HepG2 (cell line): ENCODE measurements at regions not wholly inside any gene's neighbourhood (a gene's known extent, or its start where the extent isn't known, plus 50 kb on each side); places are given as distances from the start of the nearest gene placed in this dataset.

Source experiments
- ATAC-seq: fragments of 200-7000 bp; cut with Tn5 transposase; 3 replicates; pipeline ENCODE4 v1.9.1; 2020; ENCODE audit warnings: mild to moderate bottlenecking, moderate library complexity
- BruUV-seq: library from RNA; stranded (reverse); fragments of 400-500 nt; replicated peaks from 2 replicates; lab custom pipeline; 2021; lab: Mats Ljungman, UMichigan
- CTCF ChIA-PET: fragments of 300-600 bp; formaldehyde crosslinking; extraction: SDS; loops from one replicate; lab custom pipeline; 2021; ENCODE audit warnings: low total read pairs, inconsistent platforms, low intra/inter-chr PET ratio; lab: Yijun Ruan, JAX
- POLR2A ChIA-PET: fragments of 350-600 bp; sonication (Branson Sonifier 250); formaldehyde crosslinking; loops from one replicate; lab custom pipeline; 2020; ENCODE audit warnings: antibody characterized with exemption, inconsistent platforms; lab: Yijun Ruan, JAX
- DNase-seq: peaks from one replicate; pipeline ENCODE4 v3.0.0-alpha.2; 2015; ENCODE audit warnings: low spot score
- FAIRE-seq: peaks from 3 replicates; lab custom pipeline; 2011; peaks lifted over from hg19 to GRCh38; lab: Jason Lieb, UNC
- H2AFZ ChIP-seq: one replicate; pipeline ENCODE4 v1.6.1; 2011; ENCODE audit warnings: low read length, inconsistent platforms
- H3K27ac ChIP-seq: fragments of 300-600 bp; 3 replicates; pipeline ENCODE4 v1.8.0; 2011; ENCODE audit warnings: mixed run types, mild to moderate bottlenecking, mixed read lengths, low read length, inconsistent platforms; ENCODE audit not compliant: insufficient read depth; ENCODE audit errors: extremely low read length
- H3K27me3 ChIP-seq, 2 experiments: fragments of 200-600 bp in 1 of 2; 2 replicates in 1 of 2; 3 replicates in 1 of 2; pipeline versions ENCODE4 v1.6.0 to v1.8.0; 2011; ENCODE audit warnings: low read length in 2 of 2, mild to moderate bottlenecking in 2 of 2, moderate library complexity in 2 of 2, inconsistent platforms in 1 of 2; ENCODE audit not compliant: insufficient read depth in 2 of 2, control insufficient read depth in 1 of 2
- H3K36me3 ChIP-seq, 2 experiments: fragments of 200-600 bp in 1 of 2; replicated peaks in 1 of 2; 2 replicates in 1 of 2; 3 replicates in 1 of 2; pipeline versions ENCODE4 v1.5.1 to v1.8.0; 2011; ENCODE audit warnings: low read length in 2 of 2, inconsistent platforms in 1 of 2; ENCODE audit not compliant: insufficient read depth in 2 of 2, control insufficient read depth in 1 of 2
- H3K4me1 ChIP-seq: 2 replicates; pipeline ENCODE4 v1.5.1; 2012; ENCODE audit warnings: low read length, inconsistent platforms; ENCODE audit not compliant: insufficient read depth
- H3K4me2 ChIP-seq: 2 replicates; pipeline ENCODE4 v1.6.0; 2011; ENCODE audit warnings: low read depth, low read length, inconsistent platforms
- H3K4me3 ChIP-seq, 3 experiments: fragments of 200-600 bp in 1 of 3; sonication (generic), shearing (Covaris generic) in 1 of 3; replicated peaks in 1 of 3; 2 replicates each; pipeline ENCODE4 v1.5.1; 2011 to 2016; ENCODE audit warnings: low read length in 3 of 3, inconsistent platforms in 2 of 3, low read depth in 2 of 3, mild to moderate bottlenecking in 2 of 3, control low read depth in 1 of 3, mixed read lengths in 1 of 3; ENCODE audit not compliant: insufficient read depth in 1 of 3
- H3K79me2 ChIP-seq: one replicate; pipeline ENCODE4 v1.6.1; 2011; ENCODE audit warnings: low read length, inconsistent platforms; ENCODE audit not compliant: insufficient read depth
- H3K9ac ChIP-seq: 2 replicates; pipeline ENCODE4 v1.6.0; 2011; ENCODE audit warnings: mild to moderate bottlenecking, low read depth, low read length, inconsistent platforms; ENCODE audit not compliant: insufficient read depth
- H3K9me3 ChIP-seq: 2 replicates; pipeline ENCODE4 v1.5.1; 2012; ENCODE audit warnings: mild to moderate bottlenecking, low read length
- H4K20me1 ChIP-seq: 2 replicates; pipeline ENCODE4 v1.6.0; 2011; ENCODE audit warnings: inconsistent platforms, mild to moderate bottlenecking, low read length, moderate library complexity; ENCODE audit not compliant: insufficient read depth
- BCL3 ChIP-seq: sonication (generic); formaldehyde crosslinking; IDR thresholded peaks from 2 replicates; pipeline ENCODE4 v1.5.1; 2020; ENCODE audit warnings: mild to moderate bottlenecking, missing genetic modification reagents, moderate library complexity
- CENPBD1 ChIP-seq: sonication (generic); formaldehyde crosslinking; IDR thresholded peaks from 2 replicates; pipeline ENCODE4 v1.8.0; 2022; ENCODE audit warnings: missing genetic modification reagents, low read depth, mild to moderate bottlenecking, borderline replicate concordance
- GLI4 ChIP-seq: sonication (generic); formaldehyde crosslinking; IDR thresholded peaks from 2 replicates; pipeline ENCODE4 v1.5.1; 2020; ENCODE audit warnings: missing genetic modification reagents, mild to moderate bottlenecking, moderate library complexity, borderline replicate concordance
- MATR3 ChIP-seq: sonication (generic); formaldehyde crosslinking; IDR thresholded peaks from 2 replicates; pipeline ENCODE4 v1.4.0; 2020; ENCODE audit warnings: missing genetic modification reagents
- MAX ChIP-seq: IDR thresholded peaks from 2 replicates; pipeline ENCODE4 v1.6.1; 2012; ENCODE audit warnings: inconsistent platforms
- NRL ChIP-seq: sonication (generic); formaldehyde crosslinking; IDR thresholded peaks from 2 replicates; pipeline ENCODE4 v1.5.0; 2020; ENCODE audit warnings: missing genetic modification reagents, mild to moderate bottlenecking, moderate library complexity, borderline replicate concordance
- RNF2 ChIP-seq: fragments of 450-650 bp; conservative IDR thresholded peaks from 2 replicates; pipeline ENCODE4 v1.6.1; 2016; ENCODE audit warnings: low read depth
- SETDB1 ChIP-seq: sonication (generic); formaldehyde crosslinking; IDR thresholded peaks from 2 replicates; pipeline ENCODE4 v1.5.1; 2020; ENCODE audit warnings: missing genetic modification reagents, mild to moderate bottlenecking, borderline replicate concordance
- SP1 ChIP-seq, 2 experiments: fragments of 450-650 bp in 1 of 2; sonication (generic) in 1 of 2; formaldehyde crosslinking in 1 of 2; IDR thresholded peaks; 2 replicates each; pipeline versions ENCODE4 v1.4.0 to v1.6.1; 2016 to 2020; ENCODE audit warnings: missing genetic modification reagents in 1 of 2
- TRIM22 ChIP-seq: fragments of 450-650 bp; IDR thresholded peaks from 2 replicates; pipeline ENCODE4 v1.6.1; 2017
- ZBTB7A ChIP-seq: sonication (generic); formaldehyde crosslinking; IDR thresholded peaks from 2 replicates; pipeline ENCODE4 v1.8.0; 2022; ENCODE audit warnings: mild to moderate bottlenecking, missing genetic modification reagents
- ZNF138 ChIP-seq: sonication (generic); formaldehyde crosslinking; IDR thresholded peaks from 2 replicates; pipeline ENCODE4 v1.5.0; 2020; ENCODE audit warnings: mild to moderate bottlenecking, low read depth, missing genetic modification reagents
- ZNF274 ChIP-seq: sonication (generic); formaldehyde crosslinking; IDR thresholded peaks from 2 replicates; pipeline ENCODE4 v1.5.1; 2020; ENCODE audit warnings: mild to moderate bottlenecking, missing genetic modification reagents
- ZNF749 ChIP-seq: sonication (generic); formaldehyde crosslinking; IDR thresholded peaks from 2 replicates; pipeline ENCODE4 v1.8.0; 2022; ENCODE audit warnings: mild to moderate bottlenecking, missing genetic modification reagents, moderate library complexity, borderline replicate concordance
- WGBS: methylation state at CpG from one replicate; pipeline ENCODE4 v1.1.6; 2017; ENCODE audit warnings: low lambda C conversion rate; 5-methylcytosine and 5-hydroxymethylcytosine counted together
- in situ Hi-C: cut with HindIII; loops from 2 replicates; pipeline ENCODE4 v1.10.0; 2017; ENCODE audit warnings: low pct_unique_long_range_greater_than_20kb; ENCODE audit not compliant: extremely low pct_ligation_motif_present
- intact Hi-C: fragments of 100-400 bp; cut with micrococcal nuclease; formaldehyde crosslinking; loops from one replicate; pipeline ENCODE4 v1.10.0; 2022; ENCODE audit not compliant: unreplicated experiment
- TF ChIP-seq, protein P1 (sequence below): sonication (generic); formaldehyde crosslinking; IDR thresholded peaks from 2 replicates; pipeline ENCODE4 v1.4.0; 2020; ENCODE audit warnings: mild to moderate bottlenecking, missing genetic modification reagents, borderline replicate concordance

DNA sequence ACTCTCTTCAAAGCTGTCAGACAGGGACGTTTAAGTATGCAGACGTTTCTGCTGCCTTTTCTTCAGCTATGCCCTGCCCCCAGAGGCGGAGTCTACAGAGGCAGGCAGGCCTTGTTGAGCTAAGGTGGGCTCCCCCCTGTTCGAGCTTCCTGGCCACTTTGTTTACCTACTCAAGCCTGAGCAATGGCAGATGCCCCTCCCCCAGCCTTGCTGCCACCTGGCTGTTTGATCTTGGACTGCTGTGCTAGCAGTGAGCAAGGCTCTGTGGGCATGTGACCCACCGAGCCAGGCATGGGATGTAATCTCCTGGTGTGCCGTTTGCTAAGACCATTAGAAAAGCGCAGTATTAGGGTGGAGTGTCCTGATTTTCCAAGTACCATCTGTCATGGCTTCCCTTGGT, 900.4 kb upstream of the MDGA2 start:
- POLR2A ChIA-PET: no interaction called here
- H3K79me2 ChIP-seq: no peaks in the 10 kb centered on the region
- H4K20me1 ChIP-seq: no peaks in the 10 kb centered on the region
- no peaks in the 10 kb centered on the region for H3K36me3 ChIP-seq
- DNase-seq: no peak
- H2AFZ ChIP-seq: no peak overlapping the region
- in situ Hi-C loops: no loop called here
- no peak for TF ChIP-seq BCL3 (CRISPR knock-in tag)
- no peak for TF ChIP-seq SP1 (IDR thresholded peaks at IDR 0.05)
- no peak for TF ChIP-seq SP1 (CRISPR knock-in tag; IDR thresholded peaks at IDR 0.05)
- TF ChIP-seq GLI4 (CRISPR knock-in tag): no peak
- ATAC-seq: no peak
- CTCF ChIA-PET: no interaction called here
- H3K4me3 ChIP-seq: no peak overlapping the region
- H3K4me1 ChIP-seq: no peaks in the 10 kb centered on the region
- peaks cover 35% of the 10 kb centered on the region for H3K9me3 ChIP-seq
- intact Hi-C loops: no loop called here
- no peak overlapping the region for H3K4me2 ChIP-seq
- no peak overlapping the region for H3K27ac ChIP-seq
- H3K27me3 ChIP-seq: no peaks in the 10 kb centered on the region
- WGBS: 0% methylated on average over 3 of the region's 7 CpGs
- H3K9ac ChIP-seq: no peak overlapping the region
- no TSS peak for BruUV-seq
- no peak for FAIRE-seq

DNA sequence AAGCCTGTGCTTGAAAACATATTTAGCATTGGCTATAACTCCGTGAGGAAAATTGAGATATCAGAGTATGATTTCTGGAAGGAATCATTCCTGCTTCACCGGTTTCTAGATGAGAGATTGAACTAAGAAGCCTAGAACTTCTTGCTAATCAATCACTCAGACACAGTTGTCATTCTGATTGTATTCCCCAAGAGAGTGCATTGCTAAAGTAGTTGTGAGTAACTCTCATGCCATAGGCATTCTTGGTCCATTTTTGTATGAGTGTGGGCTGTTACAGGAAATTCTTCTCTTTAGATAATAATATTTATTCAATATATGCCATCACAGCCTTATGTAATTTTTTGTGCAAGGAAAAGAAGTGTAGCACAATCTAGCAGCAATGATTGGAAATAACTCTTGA, 893.3 kb upstream of the MDGA2 start:
- H2AFZ ChIP-seq: no peak overlapping the region
- no peak for DNase-seq
- intact Hi-C loops (no loop called here), in situ Hi-C loops (no loop called here)
- H4K20me1 ChIP-seq: no peaks in the 10 kb centered on the region
- H3K4me1 ChIP-seq: no peaks in the 10 kb centered on the region
- no peaks in the 10 kb centered on the region for H3K27me3 ChIP-seq
- H3K4me2 ChIP-seq: no peak overlapping the region
- H3K36me3 ChIP-seq: no peaks in the 10 kb centered on the region
- CTCF ChIA-PET: no interaction called here
- H3K9ac ChIP-seq: no peak overlapping the region
- BruUV-seq: no TSS peak
- POLR2A ChIA-PET: no interaction called here
- no peak overlapping the region for H3K27ac ChIP-seq
- H3K4me3 ChIP-seq: no peak overlapping the region
- WGBS: 5% methylated on average over 2 of the region's 2 CpGs
- no peak for FAIRE-seq
- peaks cover 36% of the 10 kb centered on the region for H3K9me3 ChIP-seq
- no peak for ATAC-seq
- no peaks in the 10 kb centered on the region for H3K79me2 ChIP-seq
- TF ChIP-seq ZNF138 (no peak), ZNF274 (no peak), MATR3 (CRISPR knock-in tag) (no peak), NRL (CRISPR knock-in tag) (no peak), SETDB1 (CRISPR knock-in tag) (no peak), ZNF749 (CRISPR knock-in tag) (no peak), ZBTB7A (CRISPR knock-in tag) (no peak), MAX (no peak), RNF2 (no peak), TRIM22 (no peak), CENPBD1 (CRISPR knock-in tag) (no peak)
- TF ChIP-seq, protein P1, sequence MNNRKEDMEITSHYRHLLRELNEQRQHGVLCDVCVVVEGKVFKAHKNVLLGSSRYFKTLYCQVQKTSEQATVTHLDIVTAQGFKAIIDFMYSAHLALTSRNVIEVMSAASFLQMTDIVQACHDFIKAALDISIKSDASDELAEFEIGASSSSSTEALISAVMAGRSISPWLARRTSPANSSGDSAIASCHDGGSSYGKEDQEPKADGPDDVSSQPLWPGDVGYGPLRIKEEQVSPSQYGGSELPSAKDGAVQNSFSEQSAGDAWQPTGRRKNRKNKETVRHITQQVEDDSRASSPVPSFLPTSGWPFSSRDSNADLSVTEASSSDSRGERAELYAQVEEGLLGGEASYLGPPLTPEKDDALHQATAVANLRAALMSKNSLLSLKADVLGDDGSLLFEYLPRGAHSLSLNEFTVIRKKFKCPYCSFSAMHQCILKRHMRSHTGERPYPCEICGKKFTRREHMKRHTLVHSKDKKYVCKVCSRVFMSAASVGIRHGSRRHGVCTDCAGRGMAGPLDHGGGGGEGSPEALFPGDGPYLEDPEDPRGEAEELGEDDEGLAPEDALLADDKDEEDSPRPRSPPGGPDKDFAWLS: no peak
